ENCODE measurements at regions not wholly inside any gene's neighbourhood (a gene's known extent, or its start where the extent isn't known, plus 50 kb on each side); places are given as distances from the start of the nearest gene placed in this dataset.
A peak's percentile ranks its signal among the peaks of the same experiment; 100 is the strongest.

DNA sequence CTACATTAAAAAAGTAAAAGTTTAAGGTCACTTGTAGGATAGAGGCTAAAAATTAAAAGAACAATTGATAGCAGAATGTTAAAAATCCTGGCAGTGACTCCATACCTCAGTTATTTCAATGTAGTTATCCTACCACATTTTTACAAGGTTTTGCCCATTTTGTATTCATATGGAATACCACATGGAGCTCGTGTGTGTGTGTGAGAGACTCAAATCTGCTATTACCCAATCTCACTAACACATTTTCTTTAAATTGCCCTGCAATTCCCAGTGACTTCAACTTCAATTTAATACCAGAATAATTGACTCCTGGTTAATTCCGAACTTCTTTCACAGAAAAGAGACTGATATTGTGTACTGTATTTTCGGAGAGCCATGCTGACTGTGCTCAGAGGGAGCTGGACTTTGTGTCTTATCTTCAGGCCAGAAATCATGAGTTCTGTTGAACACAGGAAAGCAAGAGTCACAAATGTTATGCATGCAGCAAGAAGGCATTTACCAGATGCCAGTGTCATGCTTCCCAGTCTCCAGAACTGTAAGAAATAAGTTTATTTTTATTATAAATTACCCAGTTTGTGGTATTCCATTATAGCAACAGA lies 529.0 kb upstream of the NECTIN3 start:
- no peak for TF ChIP-seq CTCF (IDR thresholded peaks at IDR 0.05; ENCODE audit: low read depth, low read length)
- in situ Hi-C loops (cut with HindIII; ENCODE audit: low sequenced_read_pairs): no loop called here

DNA sequence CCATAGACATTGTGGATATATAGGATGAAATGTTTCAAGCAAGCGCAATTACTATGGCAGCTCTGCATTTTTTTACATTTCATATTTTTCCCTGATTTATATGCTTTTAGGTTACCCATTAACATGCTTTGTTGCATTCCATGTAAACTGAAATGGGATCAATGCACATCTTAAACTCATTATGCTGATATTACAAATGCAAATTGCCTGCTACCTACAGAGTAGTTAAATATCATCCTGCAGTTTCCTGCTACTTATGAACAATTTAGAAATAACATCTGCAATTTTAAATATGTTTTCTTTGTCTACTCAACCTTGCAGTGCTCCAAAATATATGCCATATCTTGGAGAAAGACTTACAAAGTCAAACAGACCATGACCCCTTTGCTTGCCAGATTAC lies 526.9 kb upstream of the NECTIN3 start:
- no peak overlapping the region for H3K4me3 ChIP-seq (ENCODE audit: low read depth, low read length)
- TF ChIP-seq CTCF (IDR thresholded peaks at IDR 0.05; ENCODE audit: low read depth, low read length): no peak
- no peak for DNase-seq (ENCODE audit: low read depth, low spot score)
- in situ Hi-C loops (cut with HindIII; ENCODE audit: low sequenced_read_pairs): no loop called here

More for the DNA sequence above, 529.0 kb upstream of the NECTIN3 start:
- no peak overlapping the region for H3K4me3 ChIP-seq (ENCODE audit: low read depth, low read length)
- no peak for DNase-seq (ENCODE audit: low read depth, low spot score)

DNA sequence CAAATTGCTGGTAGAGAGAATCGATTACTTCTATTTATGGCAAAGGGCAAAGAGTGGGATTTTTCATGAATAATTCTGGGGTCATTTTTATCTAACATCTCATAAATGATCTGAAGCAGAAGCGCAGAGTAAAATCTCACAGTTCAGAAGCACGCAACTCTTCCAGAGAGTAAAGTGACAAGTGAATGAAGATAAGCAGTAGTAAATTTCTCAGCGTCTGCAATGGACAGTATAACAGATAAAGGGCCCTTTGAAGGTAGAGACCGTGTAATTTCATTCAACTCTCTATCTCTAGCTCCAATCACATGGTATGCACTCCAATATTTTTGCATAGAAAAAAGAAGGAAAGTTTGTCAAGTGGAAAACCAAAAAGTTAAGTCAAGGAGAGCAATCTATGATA lies 521.1 kb upstream of the NECTIN3 start:
- no peak overlapping the region for H3K4me3 ChIP-seq (ENCODE audit: low read depth, low read length)
- in situ Hi-C loops (cut with HindIII; ENCODE audit: low sequenced_read_pairs): no loop called here
- no peak for DNase-seq (ENCODE audit: low read depth, low spot score)
- TF ChIP-seq CTCF (IDR thresholded peaks at IDR 0.05; ENCODE audit: low read depth, low read length): no peak

- H3K4me3 ChIP-seq (ENCODE audit: low read depth, low read length): no peak overlapping the region
- DNase-seq (ENCODE audit: low read depth, low spot score): peak; percentile 26
- no peak for TF ChIP-seq CTCF (IDR thresholded peaks at IDR 0.05; ENCODE audit: low read depth, low read length)
- in situ Hi-C loops (cut with HindIII; ENCODE audit: low sequenced_read_pairs): no loop called here
Measured at GRCh38 chr3:110562621-110563020, 509.0 kb upstream of the NECTIN3 start.

GRCh38 chr3:110564674-110565073 lies 506.9 kb upstream of the NECTIN3 start:
- in situ Hi-C loops (cut with HindIII; ENCODE audit: low sequenced_read_pairs): no loop called here
- DNase-seq (ENCODE audit: low read depth, low spot score): no peak
- no peak for TF ChIP-seq CTCF (IDR thresholded peaks at IDR 0.05; ENCODE audit: low read depth, low read length)
- no peak overlapping the region for H3K4me3 ChIP-seq (ENCODE audit: low read depth, low read length)

DNA sequence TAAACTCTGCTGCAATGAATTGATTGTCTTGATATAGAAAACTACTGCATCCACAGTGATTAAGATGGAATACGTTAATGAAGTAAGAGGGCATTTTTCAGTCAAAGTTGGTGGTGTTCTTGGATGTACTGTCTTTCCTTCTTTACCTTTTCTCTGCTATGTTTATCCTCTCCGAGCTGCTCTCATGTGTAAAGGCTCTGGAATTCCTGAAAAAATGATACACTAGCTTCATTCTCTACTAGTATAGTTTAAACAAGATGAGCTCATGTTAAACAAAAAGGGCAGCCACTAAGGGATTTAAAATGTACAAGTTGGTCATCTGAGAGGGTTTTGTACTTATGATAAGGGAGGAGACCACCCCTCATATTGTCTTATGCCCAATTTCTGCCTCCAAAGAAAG lies 504.6 kb upstream of the NECTIN3 start:
- DNase-seq (ENCODE audit: low read depth, low spot score): peak; percentile 23
- TF ChIP-seq CTCF (IDR thresholded peaks at IDR 0.05; ENCODE audit: low read depth, low read length): no peak
- no peak overlapping the region for H3K4me3 ChIP-seq (ENCODE audit: low read depth, low read length)
- in situ Hi-C loops (cut with HindIII; ENCODE audit: low sequenced_read_pairs): no loop called here

DNA sequence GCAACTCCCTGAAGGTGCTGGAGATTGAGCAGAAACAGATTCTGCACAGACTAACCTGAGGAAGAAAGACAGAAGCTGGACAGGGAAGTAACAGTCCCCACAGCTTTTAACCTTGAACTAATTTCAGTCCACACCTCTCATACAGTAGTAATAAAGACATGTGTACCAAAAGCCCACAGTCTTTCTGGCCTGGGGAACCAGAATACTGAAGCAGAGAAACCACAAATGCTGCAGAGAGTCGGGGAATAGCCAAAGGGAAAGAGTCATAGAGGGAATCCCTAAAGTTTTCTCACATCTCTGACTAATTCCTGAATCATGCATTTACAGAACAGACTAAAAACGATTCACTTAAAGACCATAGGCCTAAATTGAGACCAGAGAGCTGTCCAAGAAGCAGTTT lies 503.4 kb upstream of the NECTIN3 start:
- DNase-seq (ENCODE audit: low read depth, low spot score): peak; percentile 94
- in situ Hi-C loops (cut with HindIII; ENCODE audit: low sequenced_read_pairs): no loop called here

More for the DNA sequence above, 503.4 kb upstream of the NECTIN3 start:
- no peak for TF ChIP-seq CTCF (IDR thresholded peaks at IDR 0.05; ENCODE audit: low read depth, low read length)
- H3K4me3 ChIP-seq (ENCODE audit: low read depth, low read length): no peak overlapping the region
